Mesenchymal stem cell (in vitro differentiated cells and primary cell): ENCODE measurements at regions not wholly inside any gene's neighbourhood (a gene's known extent, or its start where the extent isn't known, plus 50 kb on each side); places are given as distances from the start of the nearest gene placed in this dataset.
"Not testable (repeated sequence)": the region's sequence is repeated elsewhere in the genome, so short reads cannot be mapped to it uniquely, and the experiment has no call there.

ENCODE experiments used
- DNase-seq: peaks from one replicate; pipeline ENCODE4 v3.0.0-alpha.2; 2013
- H2AFZ ChIP-seq: one replicate; pipeline ENCODE4 v1.6.1; 2013; ENCODE audit warnings: low read depth, mild to moderate bottlenecking, control low read depth, inconsistent platforms, low read length, moderate library complexity
- H2AK5ac ChIP-seq: 2 replicates; pipeline ENCODE4 v1.6.1; 2013; ENCODE audit warnings: low read length, moderate library complexity, mild to moderate bottlenecking, inconsistent platforms; ENCODE audit not compliant: severe bottlenecking
- H2BK120ac ChIP-seq: one replicate; pipeline ENCODE4 v1.6.1; 2013; ENCODE audit warnings: low read depth, mild to moderate bottlenecking, inconsistent platforms, low read length, moderate library complexity
- H2BK12ac ChIP-seq, 2 experiments: one replicate each; pipeline ENCODE4 v1.6.1; 2013; ENCODE audit warnings: inconsistent platforms in 2 of 2, low read length in 2 of 2, mild to moderate bottlenecking in 2 of 2, moderate library complexity in 2 of 2, control low read depth in 1 of 2
- H2BK15ac ChIP-seq: one replicate; pipeline ENCODE4 v1.6.1; 2013; ENCODE audit warnings: mild to moderate bottlenecking, low read depth, inconsistent platforms; ENCODE audit not compliant: poor library complexity, severe bottlenecking
- H2BK5ac ChIP-seq: 2 replicates; pipeline ENCODE4 v1.6.1; 2013; ENCODE audit warnings: low read depth, mild to moderate bottlenecking, low read length, control low read depth, inconsistent platforms; ENCODE audit not compliant: poor library complexity, severe bottlenecking
- H3K14ac ChIP-seq, 2 experiments: one replicate each; pipeline ENCODE4 v1.6.1; 2013; ENCODE audit warnings: inconsistent platforms in 2 of 2, low read length in 2 of 2, control low read depth in 1 of 2, mild to moderate bottlenecking in 1 of 2, moderate library complexity in 1 of 2
- H3K18ac ChIP-seq, 2 experiments: one replicate each; pipeline ENCODE4 v1.6.1; 2013; ENCODE audit warnings: inconsistent platforms in 2 of 2, low read length in 2 of 2, control low read depth in 1 of 2, low read depth in 1 of 2, mild to moderate bottlenecking in 1 of 2
- H3K23ac ChIP-seq, 2 experiments: one replicate each; pipeline ENCODE4 v1.6.1; 2013; ENCODE audit warnings: inconsistent platforms in 2 of 2, low read length in 2 of 2, mild to moderate bottlenecking in 2 of 2, moderate library complexity in 2 of 2, control low read depth in 1 of 2
- H3K27ac ChIP-seq: 2 replicates; pipeline ENCODE4 v1.5.1; 2013; ENCODE audit warnings: mild to moderate bottlenecking, moderate library complexity, low read length, control low read depth, inconsistent platforms; ENCODE audit not compliant: poor library complexity, severe bottlenecking
- H3K27me3 ChIP-seq, 2 experiments: 2 replicates each; pipeline versions ENCODE4 v1.6.1 to v1.7.0; 2013; ENCODE audit warnings: low read length in 2 of 2, mild to moderate bottlenecking in 2 of 2, moderate library complexity in 2 of 2, control low read depth in 1 of 2, inconsistent platforms in 1 of 2; ENCODE audit not compliant: control insufficient read depth in 1 of 2, insufficient read depth in 1 of 2
- H3K36me3 ChIP-seq, 2 experiments: 2 replicates each; pipeline versions ENCODE4 v1.6.1 to v1.7.0; 2013; ENCODE audit warnings: low read length in 2 of 2, control low read depth in 1 of 2, inconsistent platforms in 1 of 2, low read depth in 1 of 2, mild to moderate bottlenecking in 1 of 2; ENCODE audit not compliant: insufficient read depth in 2 of 2, control insufficient read depth in 1 of 2
- H3K4ac ChIP-seq, 2 experiments: one replicate each; pipeline ENCODE4 v1.6.1; 2013; ENCODE audit warnings: inconsistent platforms in 2 of 2, low read length in 2 of 2, mild to moderate bottlenecking in 2 of 2, moderate library complexity in 2 of 2, control low read depth in 1 of 2, low read depth in 1 of 2
- H3K4me1 ChIP-seq: 2 replicates; pipeline ENCODE4 v1.6.1; 2013; ENCODE audit warnings: low read depth, low read length, control low read depth; ENCODE audit not compliant: control insufficient read depth, insufficient read depth
- H3K4me2 ChIP-seq: 2 replicates; pipeline ENCODE4 v1.6.1; 2013; ENCODE audit warnings: low read length, mild to moderate bottlenecking, inconsistent platforms; ENCODE audit not compliant: poor library complexity, severe bottlenecking
- H3K4me3 ChIP-seq, 2 experiments: 2 replicates each; pipeline versions ENCODE4 v1.5.1 to v1.7.0; 2013; ENCODE audit warnings: low read length in 2 of 2, mild to moderate bottlenecking in 2 of 2, control low read depth in 1 of 2, low read depth in 1 of 2; ENCODE audit not compliant: insufficient read depth in 1 of 2
- H3K79me1 ChIP-seq: replicated peaks from 2 replicates; pipeline ENCODE4 v1.6.1; 2013; ENCODE audit warnings: mild to moderate bottlenecking, control low read depth, low read length, inconsistent platforms; ENCODE audit not compliant: poor library complexity, severe bottlenecking
- H3K9ac ChIP-seq: 2 replicates; pipeline ENCODE4 v1.7.0; 2013; ENCODE audit warnings: mild to moderate bottlenecking, low read length, moderate library complexity
- H3K9me3 ChIP-seq: 2 replicates; pipeline ENCODE4 v1.7.0; 2013; ENCODE audit warnings: mild to moderate bottlenecking, low read length; ENCODE audit not compliant: control insufficient read depth
- H4K8ac ChIP-seq: one replicate; pipeline ENCODE4 v1.6.1; 2013; ENCODE audit warnings: inconsistent platforms, mild to moderate bottlenecking, low read length, moderate library complexity
- H4K91ac ChIP-seq: one replicate; pipeline ENCODE4 v1.6.1; 2013; ENCODE audit warnings: mild to moderate bottlenecking, low read length, inconsistent platforms
- WGBS: methylation state at CpG from one replicate; pipeline ENCODE4 v1.1.7; 2013; ENCODE audit warnings: mixed read lengths; 5-methylcytosine and 5-hydroxymethylcytosine counted together

DNA sequence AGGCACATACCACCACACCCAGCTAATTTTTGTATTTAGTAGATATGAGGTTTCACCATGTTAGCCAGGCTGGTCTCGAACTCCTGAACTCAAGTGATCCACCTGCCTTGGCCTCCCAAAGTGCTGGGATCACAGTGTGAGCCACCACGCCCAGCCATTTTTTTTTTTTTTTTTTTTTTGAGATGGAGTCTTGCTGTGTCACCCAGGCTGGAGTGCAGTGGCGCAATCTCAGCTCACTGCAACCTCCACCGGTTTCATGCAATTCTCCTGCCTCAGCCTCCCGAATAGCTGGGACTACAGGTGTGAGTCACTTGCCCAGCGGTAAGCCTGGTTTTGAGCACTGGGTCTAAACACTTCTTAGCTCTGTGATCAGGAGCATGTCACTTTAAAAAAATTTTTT lies 84.3 kb upstream of the ATF7IP2 start:
- H3K27ac ChIP-seq, H3K9me3 ChIP-seq, H3K27me3 ChIP-seq, H3K79me1 ChIP-seq, H2AK5ac ChIP-seq, H3K14ac ChIP-seq, H3K18ac ChIP-seq, H4K91ac ChIP-seq, H3K36me3 ChIP-seq, H3K4me3 ChIP-seq, H3K9ac ChIP-seq, H2BK5ac ChIP-seq, DNase-seq, H3K4me1 ChIP-seq, H2BK120ac ChIP-seq, H3K4me2 ChIP-seq, H2BK12ac ChIP-seq, H3K4ac ChIP-seq, H4K8ac ChIP-seq, H3K23ac ChIP-seq, H2BK15ac ChIP-seq, H2AFZ ChIP-seq: not testable (repeated sequence)
- WGBS = 78% methylated on average over 6 of the region's 6 CpGs

DNA sequence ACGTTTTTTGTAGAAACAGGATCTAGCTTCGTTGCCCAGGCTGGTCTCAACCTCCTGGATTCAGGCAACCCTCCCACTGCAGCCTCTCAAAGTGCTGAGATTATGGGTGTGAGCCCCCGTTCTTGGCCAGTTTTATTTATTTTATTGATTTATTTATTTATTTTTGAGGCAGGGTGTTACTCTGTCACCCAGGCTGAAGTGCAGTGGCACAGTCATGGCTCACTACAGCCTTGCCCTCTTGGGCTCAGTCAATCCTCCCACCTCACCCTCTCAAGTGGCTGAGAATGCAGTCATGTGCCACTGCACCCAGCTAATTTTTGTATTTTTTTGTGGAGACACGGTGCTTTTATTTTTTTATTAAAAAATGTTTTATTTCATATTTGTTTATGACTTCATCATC lies 79.9 kb upstream of the ATF7IP2 start:
- Histone ChIP-seq H3K79me1 (no peaks in the 10 kb centered on the region), H3K36me3 (no peaks in the 10 kb centered on the region), H4K8ac (no peak overlapping the region), H2BK12ac (no peak overlapping the region), H2BK5ac (no peak overlapping the region), H3K4me3 (no peak overlapping the region), H2AK5ac (no peak overlapping the region), H3K23ac (no peak overlapping the region), H2BK15ac (no peak overlapping the region), H3K4ac (no peak overlapping the region), H3K4me2 (no peak overlapping the region), H2AFZ (no peak overlapping the region), H3K4me1 (no peaks in the 10 kb centered on the region), H4K91ac (no peak overlapping the region), H3K9ac (no peak overlapping the region), H3K14ac (no peak overlapping the region), H3K27me3 (no peaks in the 10 kb centered on the region), H3K27ac (no peak overlapping the region), H3K9me3 (no peaks in the 10 kb centered on the region), H3K18ac (no peak overlapping the region), H2BK120ac (no peak overlapping the region)
- DNase-seq = no peak
- 91% methylated on average over 2 of the region's 4 CpGs for WGBS

GRCh38 chr16:10308305-10309193 lies 77.3 kb upstream of the ATF7IP2 start:
- H3K4me3 ChIP-seq = no peak overlapping the region
- no peak overlapping the region for H4K8ac ChIP-seq
- H3K14ac ChIP-seq = no peak overlapping the region
- H3K4me2 ChIP-seq = no peak overlapping the region
- no peak overlapping the region for H3K4ac ChIP-seq
- H2AFZ ChIP-seq = no peak overlapping the region
- no peak overlapping the region for H3K27ac ChIP-seq
- no peak overlapping the region for H2BK120ac ChIP-seq
- H2BK5ac ChIP-seq = no peak overlapping the region
- DNase-seq = no peak
- H3K27me3 ChIP-seq = no peaks in the 10 kb centered on the region
- no peaks in the 10 kb centered on the region for H3K9me3 ChIP-seq
- H2BK12ac ChIP-seq = no peak overlapping the region
- no peak overlapping the region for H3K18ac ChIP-seq
- H3K36me3 ChIP-seq = no peaks in the 10 kb centered on the region
- H3K23ac ChIP-seq = no peak overlapping the region
- H2AK5ac ChIP-seq = no peak overlapping the region
- no peak overlapping the region for H4K91ac ChIP-seq
- no peak overlapping the region for H2BK15ac ChIP-seq
- no peak overlapping the region for H3K9ac ChIP-seq
- no peaks in the 10 kb centered on the region for H3K4me1 ChIP-seq
- H3K79me1 ChIP-seq = no peaks in the 10 kb centered on the region
- WGBS = 82% methylated on average over 12 of the region's 15 CpGs

- Histone ChIP-seq H3K4me3 (no peak overlapping the region), H2AFZ (no peak overlapping the region), H4K8ac (no peak overlapping the region), H3K9ac (no peak overlapping the region), H3K14ac (no peak overlapping the region), H4K91ac (no peak overlapping the region), H3K27ac (no peak overlapping the region), H2BK12ac (no peak overlapping the region), H2BK15ac (no peak overlapping the region), H3K4me1 (no peaks in the 10 kb centered on the region), H3K27me3 (no peaks in the 10 kb centered on the region), H3K79me1 (no peaks in the 10 kb centered on the region), H3K4me2 (no peak overlapping the region), H3K36me3 (no peaks in the 10 kb centered on the region), H3K9me3 (no peaks in the 10 kb centered on the region), H3K4ac (no peak overlapping the region), H2AK5ac (no peak overlapping the region), H2BK120ac (no peak overlapping the region), H3K23ac (no peak overlapping the region), H2BK5ac (no peak overlapping the region), H3K18ac (no peak overlapping the region)
- no peak for DNase-seq
- WGBS = 86% methylated on average over 11 of the region's 11 CpGs
Observed at GRCh38 chr16:10309271-10309932, 76.5 kb upstream of the ATF7IP2 start.
